ENCODE measurements at regions not wholly inside any gene's neighbourhood (a gene's known extent, or its start where the extent isn't known, plus 50 kb on each side); places are given as distances from the start of the nearest gene placed in this dataset.
A peak's percentile ranks its signal among the peaks of the same experiment; 100 is the strongest.
"Not testable (repeated sequence)": the region's sequence is repeated elsewhere in the genome, so short reads cannot be mapped to it uniquely, and the experiment has no call there.

GRCh38 chr12:58104351-58104755, 163.0 kb downstream of the ATP23 start:
- H3K27ac ChIP-seq, result no peak overlapping the region
- no peak for TF ChIP-seq ZFX (IDR thresholded peaks at IDR 0.05)
- TF ChIP-seq CTCF (conservative IDR thresholded peaks at IDR 0.05), result no peak

GRCh38 chr12:58105225-58106119, 164.1 kb downstream of the ATP23 start:
- H3K27ac ChIP-seq, result no peak overlapping the region
- peak; percentile 55 for TF ChIP-seq CTCF (conservative IDR thresholded peaks at IDR 0.05)
- TF ChIP-seq ZFX (IDR thresholded peaks at IDR 0.05), result no peak

- TF ChIP-seq ZFX (IDR thresholded peaks at IDR 0.05) (no peak), CTCF (conservative IDR thresholded peaks at IDR 0.05) (peak; percentile 22; the same call in 1 of the 2 replicates)
- no peak overlapping the region for H3K27ac ChIP-seq
Observed at GRCh38 chr12:58106195-58106594, 164.8 kb downstream of the ATP23 start.

GRCh38 chr12:58117201-58117600, 175.8 kb downstream of the ATP23 start:
- no peak for TF ChIP-seq CTCF (conservative IDR thresholded peaks at IDR 0.05)
- no peak for TF ChIP-seq ZFX (IDR thresholded peaks at IDR 0.05)
- no peak overlapping the region for H3K27ac ChIP-seq

- H3K27ac ChIP-seq, result no peak overlapping the region
- TF ChIP-seq ZFX (IDR thresholded peaks at IDR 0.05) (no peak), CTCF (conservative IDR thresholded peaks at IDR 0.05) (no peak)
Observed at GRCh38 chr12:58117667-58118066, 176.3 kb downstream of the ATP23 start.

- H3K27ac ChIP-seq, result not testable (repeated sequence)
Observed at GRCh38 chr12:58125761-58126160, 184.4 kb downstream of the ATP23 start.

GRCh38 chr12:58131986-58132755, 190.8 kb downstream of the ATP23 start:
- TF ChIP-seq ZFX (IDR thresholded peaks at IDR 0.05) (no peak), CTCF (conservative IDR thresholded peaks at IDR 0.05) (no peak)

More at GRCh38 chr12:58131986-58132755, 190.8 kb downstream of the ATP23 start:
- no peak overlapping the region for H3K27ac ChIP-seq

Measured in C4-2B (cell line).